ENCODE measurements at regions not wholly inside any gene's neighbourhood (a gene's known extent, or its start where the extent isn't known, plus 50 kb on each side); places are given as distances from the start of the nearest gene placed in this dataset.

DNA sequence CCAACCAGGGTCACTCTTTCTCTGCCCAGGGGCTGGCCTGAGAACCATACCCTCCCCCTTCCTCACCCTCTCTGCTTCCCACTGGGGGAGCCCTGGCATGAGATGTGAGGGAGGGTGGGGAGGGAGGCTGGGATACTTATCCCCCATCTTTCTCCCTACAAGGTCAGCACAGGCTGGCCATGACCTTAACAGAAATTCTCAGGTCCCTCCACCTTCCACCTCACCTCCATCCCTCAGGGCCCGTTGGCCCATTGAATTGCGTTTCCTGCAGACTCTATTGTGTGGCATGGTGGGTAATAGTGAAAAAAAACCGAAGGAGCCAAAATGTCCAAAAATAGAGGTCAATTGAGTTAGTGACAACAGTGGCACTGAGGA lies 159.5 kb downstream of the OR4M2 start:
- TF ChIP-seq POLR2A (IDR thresholded peaks at IDR 0.05; ENCODE audit: low read depth, low read length) (no peak), TAF1 (IDR thresholded peaks at IDR 0.05; ENCODE audit: low read depth, low read length) (no peak), POLR2AphosphoS5 (IDR thresholded peaks at IDR 0.05; ENCODE audit: low read depth, low read length) (no peak), SPI1 (IDR thresholded peaks at IDR 0.05; ENCODE audit: low read depth, low read length) (no peak)
